PC-3 (cell line): ENCODE measurements at regions not wholly inside any gene's neighbourhood (a gene's known extent, or its start where the extent isn't known, plus 50 kb on each side); places are given as distances from the start of the nearest gene placed in this dataset.

Experiments
- EZH2 ChIP-seq: fragments of 300-600 bp; sonication (generic); IDR thresholded peaks from one replicate; pipeline ENCODE4 v1.6.1; 2017; ENCODE audit warnings: antibody characterized with exemption, mild to moderate bottlenecking, low read length; ENCODE audit not compliant: unreplicated experiment
- TF ChIP-seq, protein P1 (sequence below): fragments of 300-600 bp; sonication (generic); conservative IDR thresholded peaks from 2 replicates; pipeline ENCODE4 v1.5.1; 2017; ENCODE audit warnings: antibody characterized with exemption, low read depth, mild to moderate bottlenecking, low read length

DNA sequence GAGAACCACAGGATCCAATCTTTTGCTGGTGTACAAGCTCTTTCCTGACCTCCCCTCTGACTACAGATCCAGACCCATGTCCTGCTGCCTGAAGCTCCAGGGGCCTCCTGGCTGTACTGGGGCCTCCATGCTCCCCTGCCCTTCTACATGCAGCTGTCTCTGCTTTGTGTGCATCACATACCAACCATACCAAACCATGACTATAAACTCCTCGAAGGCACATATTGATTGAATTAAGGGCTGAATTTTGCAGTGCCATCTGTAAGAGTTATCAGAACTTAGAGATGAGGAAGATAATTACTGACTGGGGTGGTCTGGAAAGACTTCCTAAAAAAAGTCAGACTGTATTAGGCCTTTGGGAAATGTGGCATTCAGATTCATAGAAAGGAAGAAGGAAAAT, 139.9 kb upstream of the CXCR4 start:
- no peak for TF ChIP-seq EZH2
- TF ChIP-seq, protein P1, sequence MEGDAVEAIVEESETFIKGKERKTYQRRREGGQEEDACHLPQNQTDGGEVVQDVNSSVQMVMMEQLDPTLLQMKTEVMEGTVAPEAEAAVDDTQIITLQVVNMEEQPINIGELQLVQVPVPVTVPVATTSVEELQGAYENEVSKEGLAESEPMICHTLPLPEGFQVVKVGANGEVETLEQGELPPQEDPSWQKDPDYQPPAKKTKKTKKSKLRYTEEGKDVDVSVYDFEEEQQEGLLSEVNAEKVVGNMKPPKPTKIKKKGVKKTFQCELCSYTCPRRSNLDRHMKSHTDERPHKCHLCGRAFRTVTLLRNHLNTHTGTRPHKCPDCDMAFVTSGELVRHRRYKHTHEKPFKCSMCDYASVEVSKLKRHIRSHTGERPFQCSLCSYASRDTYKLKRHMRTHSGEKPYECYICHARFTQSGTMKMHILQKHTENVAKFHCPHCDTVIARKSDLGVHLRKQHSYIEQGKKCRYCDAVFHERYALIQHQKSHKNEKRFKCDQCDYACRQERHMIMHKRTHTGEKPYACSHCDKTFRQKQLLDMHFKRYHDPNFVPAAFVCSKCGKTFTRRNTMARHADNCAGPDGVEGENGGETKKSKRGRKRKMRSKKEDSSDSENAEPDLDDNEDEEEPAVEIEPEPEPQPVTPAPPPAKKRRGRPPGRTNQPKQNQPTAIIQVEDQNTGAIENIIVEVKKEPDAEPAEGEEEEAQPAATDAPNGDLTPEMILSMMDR: no peak
